COR-L47 (cell line): ENCODE measurements at regions not wholly inside any gene's neighbourhood (a gene's known extent, or its start where the extent isn't known, plus 50 kb on each side); places are given as distances from the start of the nearest gene placed in this dataset.
"Not testable (repeated sequence)": the region's sequence is repeated elsewhere in the genome, so short reads cannot be mapped to it uniquely, and the experiment has no call there.

Experiments
- DNase-seq: peaks from one replicate; lab custom pipeline; 2025; lab: John Stamatoyannopoulos, UW

GRCh38 chr2:146468578-146468977 is 1376.3 kb upstream of the ACVR2A start:
- DNase-seq: no peak

GRCh38 chr2:146467425-146467824 is 1377.4 kb upstream of the ACVR2A start:
- no peak for DNase-seq

- DNase-seq: no peak
These were observed 1379.4 kb upstream of the ACVR2A start for GRCh38 chr2:146465460-146465859.

- DNase-seq: no peak
These were observed 1383.8 kb upstream of the ACVR2A start for GRCh38 chr2:146461068-146461467.

GRCh38 chr2:146458585-146458984 is 1386.2 kb upstream of the ACVR2A start:
- DNase-seq: no peak

GRCh38 chr2:146457221-146457620 is 1387.6 kb upstream of the ACVR2A start:
- no peak for DNase-seq

- no peak for DNase-seq
These were observed 1389.5 kb upstream of the ACVR2A start for GRCh38 chr2:146455325-146455724.

GRCh38 chr2:146451972-146452371 is 1392.9 kb upstream of the ACVR2A start:
- no peak for DNase-seq

- DNase-seq: no peak
These were observed 1394.7 kb upstream of the ACVR2A start for GRCh38 chr2:146450131-146450530.

GRCh38 chr2:146444987-146445386 is 1399.8 kb upstream of the ACVR2A start:
- DNase-seq: no peak

GRCh38 chr2:146444085-146444484 is 1400.7 kb upstream of the ACVR2A start:
- no peak for DNase-seq

- DNase-seq: no peak
These were observed 1406.6 kb upstream of the ACVR2A start for GRCh38 chr2:146438246-146438645.

- no peak for DNase-seq
These were observed 1407.1 kb upstream of the ACVR2A start for GRCh38 chr2:146437712-146438111.

- no peak for DNase-seq
These were observed 1411.5 kb upstream of the ACVR2A start for GRCh38 chr2:146433116-146433875.

GRCh38 chr2:146429366-146429765 is 1415.5 kb upstream of the ACVR2A start:
- DNase-seq: no peak

- DNase-seq: no peak
These were observed 1426.9 kb upstream of the ACVR2A start for GRCh38 chr2:146417942-146418341.

- DNase-seq: no peak
These were observed 1429.5 kb upstream of the ACVR2A start for GRCh38 chr2:146415291-146415690.

GRCh38 chr2:146414456-146414855 is 1430.4 kb upstream of the ACVR2A start:
- DNase-seq: no peak

GRCh38 chr2:146413086-146413610 is 1431.7 kb upstream of the ACVR2A start:
- DNase-seq: no peak

GRCh38 chr2:146412625-146413024 is 1432.2 kb upstream of the ACVR2A start:
- no peak for DNase-seq

GRCh38 chr2:146405402-146406309 is 1439.2 kb upstream of the ACVR2A start:
- not testable (repeated sequence) for DNase-seq

- not testable (repeated sequence) for DNase-seq
These were observed 1441.2 kb upstream of the ACVR2A start for GRCh38 chr2:146403546-146404160.
